Fibroblast of upper back skin (primary cell): ENCODE measurements at regions not wholly inside any gene's neighbourhood (a gene's known extent, or its start where the extent isn't known, plus 50 kb on each side); places are given as distances from the start of the nearest gene placed in this dataset.
"Not testable (repeated sequence)": the region's sequence is repeated elsewhere in the genome, so short reads cannot be mapped to it uniquely, and the experiment has no call there.

ENCODE experiments used
- DNase-seq: peaks from one replicate; pipeline ENCODE4 v3.0.0-alpha.2; 2013

- no peak for DNase-seq
Observed at GRCh38 chr21:28696844-28697410, 295.8 kb downstream of the LTN1 start.

- no peak for DNase-seq
Observed at GRCh38 chr21:28693476-28693875, 299.2 kb downstream of the LTN1 start.

- DNase-seq, result no peak
Observed at GRCh38 chr21:28690196-28690595, 302.5 kb downstream of the LTN1 start.

DNA sequence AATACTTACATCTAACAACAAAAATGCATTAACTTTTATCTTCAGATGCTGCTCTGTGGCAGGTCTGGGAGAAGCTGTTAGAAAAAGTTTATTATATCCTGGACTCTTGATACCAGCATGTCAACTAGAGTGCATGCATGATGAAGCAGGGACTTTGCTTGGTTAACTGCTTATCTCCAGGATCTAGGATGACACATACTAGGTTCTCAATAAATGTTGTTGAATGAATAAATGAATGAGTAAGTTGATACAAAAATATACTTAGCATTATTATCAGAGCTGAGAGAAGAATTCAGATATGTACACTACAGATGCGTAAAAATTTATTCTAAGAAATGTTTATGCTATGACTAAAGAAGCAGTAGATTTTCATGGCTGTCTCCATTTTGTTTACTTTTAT, 304.3 kb downstream of the LTN1 start:
- no peak for DNase-seq

DNA sequence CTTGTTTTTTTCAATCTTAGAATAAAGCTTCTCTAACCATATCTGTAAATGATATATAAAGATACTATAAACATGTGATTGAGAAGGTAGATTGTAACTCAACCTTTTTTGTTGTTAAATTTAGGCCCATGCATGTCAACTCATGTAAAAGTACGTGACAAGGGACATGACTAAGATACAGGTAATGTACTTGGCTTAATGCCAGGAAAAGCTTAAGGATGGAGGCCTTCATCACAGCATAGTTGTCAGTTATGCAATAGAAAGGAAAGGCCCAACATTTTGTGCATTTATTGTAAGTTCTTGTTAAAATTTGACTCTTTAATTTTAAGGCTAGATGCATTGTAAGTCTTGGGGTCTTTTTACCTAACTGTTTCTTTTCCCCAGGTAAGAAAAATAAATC, 305.1 kb downstream of the LTN1 start:
- no peak for DNase-seq

- DNase-seq, result peak; percentile 66
Observed at GRCh38 chr21:28683982-28684752, 308.5 kb downstream of the LTN1 start.

DNA sequence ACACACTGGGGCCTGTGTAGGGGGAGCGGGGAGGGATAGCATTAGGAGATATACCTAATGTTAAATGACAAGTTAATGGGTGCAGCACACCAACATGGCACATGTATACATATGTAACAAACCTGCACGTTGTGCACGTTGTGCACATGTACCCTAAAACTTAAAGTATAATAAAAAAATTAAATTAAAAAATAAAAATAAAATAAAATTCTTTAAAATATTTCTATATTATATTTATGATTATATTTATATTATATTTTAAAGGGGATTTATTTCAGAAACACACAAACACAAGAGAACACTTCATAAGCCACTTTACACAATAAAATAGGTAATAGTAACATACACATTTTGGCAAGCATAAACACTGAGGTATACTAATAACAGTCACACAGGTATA, 309.8 kb downstream of the LTN1 start:
- DNase-seq, result not testable (repeated sequence)

- DNase-seq, result not testable (repeated sequence)
Observed at GRCh38 chr21:28677096-28677495, 315.6 kb downstream of the LTN1 start.

DNA sequence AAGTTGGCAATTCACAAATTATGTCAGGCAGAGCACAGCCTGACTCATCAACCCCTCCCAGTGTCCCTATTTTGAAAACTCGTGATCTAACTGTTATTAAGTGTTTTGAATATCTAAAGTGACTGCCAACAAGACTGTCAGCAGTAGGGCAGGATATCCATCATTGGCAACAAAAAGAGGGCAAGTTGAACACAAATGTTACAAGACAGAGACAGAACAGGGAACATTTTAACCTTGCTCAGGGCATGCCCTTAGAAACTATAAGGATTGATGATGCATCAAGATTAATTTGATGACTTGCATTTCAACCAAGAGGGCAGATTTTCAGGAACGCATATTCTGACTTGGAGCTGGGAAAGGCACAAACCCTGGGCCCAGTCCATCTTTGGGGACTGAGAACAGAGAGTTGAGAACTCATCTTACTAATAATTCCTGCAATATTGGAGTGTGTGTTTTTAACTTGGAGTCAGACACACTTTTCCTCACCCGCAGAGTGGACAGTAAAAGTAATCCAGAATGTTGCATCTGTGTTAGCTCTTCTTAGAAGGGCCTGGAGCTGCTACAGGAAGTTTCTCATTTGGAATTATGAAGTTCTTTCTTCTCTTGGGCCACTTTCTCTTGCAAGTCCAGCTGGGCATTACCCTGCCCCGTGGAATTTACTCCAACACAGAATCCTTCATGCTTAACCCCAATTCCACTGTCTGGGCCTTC, 317.2 kb downstream of the LTN1 start:
- peak; percentile 25 for DNase-seq

DNA sequence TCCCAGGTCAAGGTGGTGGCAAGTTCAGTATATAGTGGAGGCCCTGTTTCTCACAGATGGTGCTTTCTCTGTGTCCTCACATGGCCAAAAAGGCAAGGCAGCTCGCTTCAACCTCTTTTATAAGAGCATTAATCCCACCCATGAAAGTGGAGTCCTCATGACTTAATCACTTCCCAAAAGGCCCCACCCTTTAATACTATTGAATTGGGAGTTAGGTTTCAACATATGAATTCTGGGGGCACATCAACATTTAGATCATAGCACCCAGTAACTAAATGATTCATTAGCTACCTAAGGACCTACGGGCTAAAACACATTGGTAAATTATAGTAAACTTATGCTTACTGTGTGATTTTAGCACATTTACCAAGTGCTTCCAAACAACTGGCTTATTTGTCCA, 317.9 kb downstream of the LTN1 start:
- DNase-seq, result no peak

DNA sequence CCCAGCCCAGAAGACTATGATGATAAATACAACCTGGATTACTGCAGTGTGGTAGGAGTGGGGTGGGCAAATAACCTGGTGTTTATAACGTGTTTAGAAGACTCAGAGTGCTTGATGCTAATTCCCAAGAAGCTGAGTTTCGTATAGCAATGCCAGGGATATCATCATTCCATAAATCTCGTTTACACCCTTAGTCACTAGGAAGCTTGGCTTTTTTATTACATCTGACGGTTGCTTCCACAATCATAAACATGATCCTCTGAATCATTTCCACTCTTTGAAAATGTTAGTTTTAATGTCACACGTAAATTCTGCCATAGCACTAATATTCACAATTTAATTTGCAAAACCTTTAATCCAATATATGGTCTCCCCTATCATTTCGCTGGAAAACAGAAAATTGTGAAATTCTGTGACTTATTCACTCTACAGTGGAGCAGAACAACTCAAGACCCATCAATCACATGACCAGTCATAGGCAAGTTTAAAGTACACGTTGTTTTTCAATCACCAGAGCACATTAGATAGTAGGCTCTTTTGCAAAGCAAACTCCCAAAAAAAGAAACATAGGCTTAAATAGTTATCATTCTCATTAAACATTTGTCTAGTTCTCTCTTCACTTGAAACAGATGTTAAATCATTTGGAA, 321.0 kb downstream of the LTN1 start:
- DNase-seq, result no peak

DNA sequence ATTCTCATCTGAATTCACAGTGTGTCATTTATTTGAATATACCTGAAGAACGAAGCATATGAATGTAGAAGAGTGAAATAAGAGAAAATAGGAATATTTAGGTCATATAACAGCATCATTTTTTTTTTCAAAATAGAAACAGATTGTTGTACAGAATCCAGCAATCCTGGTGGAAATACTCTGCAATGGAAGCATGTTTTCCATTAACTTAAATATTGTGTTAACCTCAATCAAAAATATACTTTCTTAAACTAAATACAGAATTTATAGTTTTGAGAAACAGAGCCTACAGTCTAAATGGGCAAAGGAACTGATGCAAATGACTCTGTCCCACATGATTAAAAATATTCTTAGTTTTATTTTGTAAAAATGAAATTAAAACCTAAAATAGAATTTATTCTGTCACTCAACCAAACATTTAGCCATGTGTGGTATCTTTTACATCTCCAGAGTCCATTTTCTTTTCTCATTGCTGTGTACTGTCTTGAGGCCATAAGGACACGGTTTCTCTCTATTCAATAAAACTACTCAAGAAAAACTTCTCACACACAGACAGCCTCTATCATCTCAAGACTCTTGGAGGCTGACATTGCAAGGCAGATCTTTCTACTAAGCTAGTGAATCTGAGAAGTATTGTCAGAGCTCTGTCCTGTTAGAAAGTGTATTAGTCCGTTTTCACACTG, 322.6 kb downstream of the LTN1 start:
- no peak for DNase-seq

- no peak for DNase-seq
Observed at GRCh38 chr21:28669321-28669720, 323.4 kb downstream of the LTN1 start.

DNA sequence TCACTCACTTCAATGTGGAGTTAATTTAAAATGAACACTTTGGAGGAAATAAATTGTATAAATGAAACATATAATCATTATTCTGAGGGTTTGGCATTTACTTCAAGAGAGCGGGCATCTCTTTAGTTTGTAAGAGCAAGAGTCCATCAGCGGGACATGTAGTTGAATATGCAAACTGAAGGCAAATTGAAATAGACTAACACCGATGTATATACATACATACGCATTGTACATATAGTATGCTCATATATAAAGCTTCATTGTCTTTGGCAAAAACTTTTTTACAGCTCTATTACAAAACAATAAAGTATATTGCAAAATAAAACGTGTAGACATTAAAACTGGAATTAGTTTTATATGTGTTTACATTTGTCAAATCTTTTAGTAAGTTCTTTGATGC, 328.9 kb downstream of the LTN1 start:
- no peak for DNase-seq

DNA sequence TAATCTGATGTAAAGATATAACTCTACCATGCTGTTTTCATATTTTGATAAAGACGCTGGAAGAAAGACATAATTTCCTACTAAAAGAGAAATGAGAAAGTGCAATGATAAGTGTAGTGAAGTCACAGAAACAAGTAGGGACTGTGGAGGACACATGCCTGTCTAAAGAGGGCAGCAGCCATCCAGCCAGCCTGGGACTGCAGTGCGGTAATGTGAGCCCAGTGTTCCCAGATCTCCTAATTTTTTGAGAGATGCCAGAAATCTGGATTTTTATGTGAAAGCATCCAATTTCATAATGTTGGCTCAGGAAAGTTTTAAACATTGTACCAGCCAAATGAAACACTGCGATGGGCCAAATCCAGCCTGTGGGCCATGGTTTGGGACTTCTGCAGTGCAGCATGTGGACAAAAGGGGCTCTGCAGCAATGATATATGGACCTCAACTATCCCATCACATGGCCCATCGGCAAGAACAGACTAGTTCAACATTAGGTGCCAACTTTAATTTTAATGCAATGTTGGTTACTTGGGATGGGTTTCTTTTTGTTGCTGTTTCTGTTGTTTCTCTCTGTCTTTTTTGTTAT, 329.5 kb downstream of the LTN1 start:
- DNase-seq, result no peak

- no peak for DNase-seq
Observed at GRCh38 chr21:28657566-28657965, 335.1 kb downstream of the LTN1 start.

- DNase-seq, result no peak
Observed at GRCh38 chr21:28655471-28655870, 337.2 kb downstream of the LTN1 start.

GRCh38 chr21:28654406-28654805, 338.3 kb downstream of the LTN1 start:
- DNase-seq, result no peak

DNA sequence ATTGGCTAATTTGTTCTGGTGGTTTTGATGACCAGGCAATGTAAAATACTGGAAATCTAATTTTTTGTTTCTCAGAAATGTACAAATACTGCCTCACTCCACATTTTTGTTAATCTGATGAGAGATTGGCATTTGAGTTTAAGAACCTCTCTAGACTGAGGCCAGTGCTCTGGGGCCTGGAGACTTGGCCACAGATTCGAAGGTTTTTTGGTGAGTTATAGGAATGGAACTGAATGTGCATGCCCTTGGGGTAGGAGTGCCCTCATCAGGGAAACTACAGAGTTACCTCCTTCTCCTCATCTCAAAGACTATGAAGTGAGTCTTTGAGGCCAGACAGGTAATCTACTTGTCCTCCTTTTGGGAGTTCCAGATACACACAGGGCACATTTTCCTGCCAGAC, 347.9 kb downstream of the LTN1 start:
- peak; percentile 30 for DNase-seq

- DNase-seq, result no peak
Observed at GRCh38 chr21:28642891-28643290, 349.8 kb downstream of the LTN1 start.

DNA sequence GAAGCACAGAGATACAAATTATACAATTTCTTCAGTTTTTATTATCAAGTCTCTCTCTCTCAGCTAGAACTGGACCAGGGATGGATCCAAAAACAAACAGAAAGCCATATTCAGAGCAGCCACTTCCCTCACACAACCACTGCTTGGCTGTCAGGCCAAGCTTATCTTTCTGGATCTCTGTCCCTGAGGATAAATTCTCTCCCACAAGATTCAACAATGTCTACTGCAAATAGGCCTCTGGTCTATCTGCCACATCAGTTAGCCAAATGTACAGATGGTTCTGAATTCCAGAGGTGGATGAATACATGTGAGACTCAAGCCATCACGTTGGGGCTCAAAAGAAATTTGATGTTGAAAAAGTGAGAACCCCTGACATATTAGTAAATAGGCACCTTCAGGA, 350.9 kb downstream of the LTN1 start:
- no peak for DNase-seq

GRCh38 chr21:28640326-28640725, 352.4 kb downstream of the LTN1 start:
- DNase-seq, result no peak

- peak; percentile 44 for DNase-seq
Observed at GRCh38 chr21:28639737-28640136, 352.9 kb downstream of the LTN1 start.
